Activated gamma-delta T cell treated with anti-CD3 and anti-CD28 coated beads, Interleukin-2, amount 50 U/mL, for 16 hours (primary cell): ENCODE measurements at regions not wholly inside any gene's neighbourhood (a gene's known extent, or its start where the extent isn't known, plus 50 kb on each side); places are given as distances from the start of the nearest gene placed in this dataset.
"Not testable (repeated sequence)": the region's sequence is repeated elsewhere in the genome, so short reads cannot be mapped to it uniquely, and the experiment has no call there.

Experiments used
- DNase-seq: peaks from one replicate; pipeline ENCODE4 v3.0.0-alpha.2; 2020; ENCODE audit warnings: low read depth

- no peak for DNase-seq
These were observed 91.5 kb upstream of the MLN start for GRCh38 chr6:33895296-33895695.

GRCh38 chr6:33894438-33894837, 90.6 kb upstream of the MLN start:
- DNase-seq = no peak

DNA sequence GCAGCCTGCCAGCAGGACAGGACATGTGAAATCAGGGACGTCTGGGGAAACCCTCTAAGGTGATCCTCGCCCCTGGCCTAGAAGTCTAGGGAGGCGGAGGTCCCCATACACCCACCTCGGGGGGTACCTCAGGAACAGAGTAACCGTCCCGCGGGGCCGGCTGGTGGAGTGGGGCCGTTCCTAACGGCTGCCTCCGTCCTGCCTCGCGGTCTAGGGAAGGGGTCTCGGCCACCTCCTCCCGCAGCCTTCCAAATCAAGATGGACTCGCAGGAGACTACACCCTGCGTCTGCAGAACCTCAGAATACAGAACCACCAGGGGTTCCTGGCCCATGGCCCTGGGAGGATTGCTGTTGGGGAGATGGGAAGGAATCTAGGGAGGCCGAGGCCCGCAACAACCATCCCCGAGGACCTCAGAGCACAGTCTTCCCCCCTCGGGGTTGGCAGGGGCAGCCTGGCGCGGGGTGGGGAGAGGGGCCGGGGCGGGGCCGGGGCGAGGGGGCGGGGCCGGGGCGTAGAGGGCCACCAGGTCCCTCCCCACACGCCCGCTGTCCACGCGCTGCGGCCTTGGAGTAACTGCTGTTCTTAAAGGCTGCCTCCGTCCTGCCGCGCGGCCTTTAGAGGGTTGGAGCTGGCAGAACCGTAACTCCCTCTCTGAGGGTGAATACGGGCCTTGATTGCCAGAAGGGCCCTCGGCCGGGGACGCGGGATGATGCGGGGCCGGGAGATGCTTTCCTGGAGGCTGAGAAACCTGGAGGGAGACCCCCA, 89.0 kb upstream of the MLN start:
- DNase-seq = no peak

DNA sequence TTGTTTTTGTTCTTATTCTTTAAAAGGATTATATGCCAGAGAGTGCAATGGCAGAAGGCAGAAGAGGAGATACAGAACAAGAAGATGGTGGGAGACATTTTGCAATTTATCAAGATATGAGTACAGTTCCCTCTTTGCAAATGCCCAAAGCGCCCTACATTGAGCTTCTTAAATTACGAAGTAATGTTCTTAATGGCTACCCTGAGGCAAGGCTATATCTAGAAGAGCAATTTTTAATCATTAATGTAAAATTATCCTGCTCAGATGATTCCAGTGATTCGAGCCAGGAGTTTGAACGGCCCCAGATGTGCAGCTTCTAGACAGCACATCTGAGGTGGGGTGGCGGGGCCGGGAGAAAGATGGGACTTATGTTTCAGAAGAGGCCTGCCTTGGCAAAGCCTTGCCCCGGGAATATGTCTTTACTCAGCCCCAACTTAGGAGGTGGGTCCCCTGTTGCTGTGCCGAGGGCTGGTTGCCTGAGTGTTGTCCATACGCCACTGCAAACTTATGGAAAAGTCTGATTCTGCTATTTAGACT, 84.9 kb upstream of the MLN start:
- DNase-seq = no peak

- DNase-seq = no peak
These were observed 84.4 kb upstream of the MLN start for GRCh38 chr6:33888183-33888582.

DNA sequence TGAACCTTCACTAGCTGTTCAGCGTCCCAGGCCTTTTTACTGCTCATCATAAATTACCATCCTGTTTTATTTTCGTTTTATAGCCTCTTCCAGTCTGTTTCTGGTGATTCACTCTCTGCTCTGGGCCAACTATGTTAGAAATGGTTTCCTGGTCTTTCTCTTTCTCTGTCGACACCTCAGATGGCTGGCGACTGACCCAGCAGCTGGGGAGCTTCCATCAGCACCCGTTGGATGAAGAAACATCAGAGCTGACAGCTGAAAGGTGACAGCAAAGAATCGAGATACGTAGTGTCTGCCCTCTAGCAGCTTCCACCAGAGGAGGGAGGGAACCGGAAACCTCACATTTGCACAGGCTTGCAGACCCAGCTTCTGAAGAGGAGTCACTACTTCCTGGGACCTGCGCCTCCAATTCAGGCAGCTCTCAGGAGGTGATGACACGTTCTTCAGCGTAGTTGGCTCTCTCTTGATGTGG, 82.9 kb upstream of the MLN start:
- no peak for DNase-seq

DNA sequence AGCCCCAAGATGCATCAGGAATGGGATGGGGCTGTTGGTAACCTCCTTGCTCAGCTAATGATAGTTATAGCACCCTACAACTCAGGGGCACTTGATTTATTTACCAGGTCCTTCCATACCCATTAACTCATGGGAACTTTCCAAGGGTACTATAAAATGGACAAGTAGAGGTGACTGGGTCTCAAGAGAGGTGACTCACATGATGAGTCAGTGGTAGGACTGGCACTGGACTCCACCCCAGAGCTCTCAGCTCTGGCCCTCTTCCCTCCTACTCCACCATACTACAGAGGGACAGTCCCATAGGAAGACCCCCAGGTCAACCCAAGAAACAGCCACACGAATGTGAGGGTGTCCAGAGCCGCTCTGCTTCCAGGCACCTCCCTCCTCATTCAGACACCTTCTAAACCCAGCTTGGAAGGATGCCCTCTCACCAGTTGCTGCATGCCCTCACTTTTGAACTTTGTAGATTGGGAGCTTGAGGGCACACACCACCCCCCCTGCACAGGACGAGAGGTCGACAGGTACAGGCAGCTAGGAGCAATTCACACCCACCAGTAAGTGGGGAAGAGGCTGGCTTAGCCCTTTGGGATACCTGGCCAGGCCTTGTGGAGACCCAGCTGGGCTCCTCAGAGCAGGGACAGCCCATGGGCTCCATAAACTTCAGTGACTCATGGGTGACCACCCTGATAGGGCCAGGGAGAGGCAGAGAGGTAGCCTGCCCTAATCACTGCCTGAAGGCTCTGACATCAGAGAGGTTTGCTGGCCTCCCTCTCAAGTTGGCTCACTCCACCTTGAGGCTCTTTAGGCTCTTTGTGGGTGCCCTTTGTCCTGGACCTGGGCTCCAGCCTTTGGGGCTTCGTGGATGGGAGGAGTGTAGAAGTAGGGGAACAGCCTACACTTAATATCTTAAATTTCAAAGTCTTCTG, 81.6 kb upstream of the MLN start:
- no peak for DNase-seq

GRCh38 chr6:33883621-33884020, 79.8 kb upstream of the MLN start:
- DNase-seq = not testable (repeated sequence)

GRCh38 chr6:33882154-33882553, 78.4 kb upstream of the MLN start:
- DNase-seq = no peak

GRCh38 chr6:33880766-33881165, 77.0 kb upstream of the MLN start:
- no peak for DNase-seq

DNA sequence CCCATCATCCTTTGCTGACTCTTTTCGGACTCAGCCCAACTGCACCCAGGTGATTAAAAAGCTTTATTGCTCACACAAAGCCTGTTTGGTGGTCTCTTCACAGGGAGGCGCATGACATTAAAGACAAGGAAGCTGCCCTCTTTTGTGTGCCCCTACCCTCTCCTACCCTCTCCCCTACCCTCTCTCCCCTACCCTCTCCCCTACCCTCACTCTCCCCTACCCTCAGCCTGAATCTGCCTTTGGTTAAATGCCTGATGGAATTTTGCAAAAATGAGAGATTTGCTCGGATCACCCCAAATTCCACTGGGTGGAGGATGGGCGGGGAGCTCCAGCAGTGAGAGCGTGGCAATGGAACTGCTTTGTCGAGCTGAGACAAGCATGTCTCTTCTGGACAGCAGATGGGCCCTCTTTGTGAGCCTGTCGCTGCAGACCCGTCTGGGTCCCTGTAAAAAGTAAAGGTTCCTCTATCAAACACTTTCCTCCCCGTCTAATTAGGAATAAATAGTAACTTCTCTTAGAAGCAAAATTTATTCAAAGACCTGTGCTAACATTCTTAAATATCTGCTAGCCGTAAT, 76.4 kb upstream of the MLN start:
- no peak for DNase-seq

DNA sequence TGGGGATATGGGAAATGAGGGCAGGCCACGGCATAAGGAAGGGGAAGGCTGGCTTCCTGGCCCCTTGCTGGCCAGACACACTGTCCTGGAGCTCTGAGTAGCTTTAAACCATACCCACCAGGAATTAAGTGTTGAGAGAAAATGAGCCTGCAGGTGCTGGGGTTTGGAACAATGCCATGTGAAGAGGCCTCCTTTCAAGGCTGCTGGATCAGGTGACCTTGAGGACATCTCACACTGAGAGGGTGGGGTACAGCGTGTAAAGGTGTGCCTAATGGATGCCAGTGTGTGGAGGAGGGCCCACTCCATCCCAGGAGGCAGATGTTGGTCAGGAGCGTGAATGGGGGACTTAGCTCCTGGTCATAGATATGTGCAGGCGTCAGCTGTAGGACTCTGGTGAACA, 74.8 kb upstream of the MLN start:
- no peak for DNase-seq

- DNase-seq = no peak
These were observed 74.3 kb upstream of the MLN start for GRCh38 chr6:33877982-33878535.

GRCh38 chr6:33875696-33876095, 71.9 kb upstream of the MLN start:
- no peak for DNase-seq

DNA sequence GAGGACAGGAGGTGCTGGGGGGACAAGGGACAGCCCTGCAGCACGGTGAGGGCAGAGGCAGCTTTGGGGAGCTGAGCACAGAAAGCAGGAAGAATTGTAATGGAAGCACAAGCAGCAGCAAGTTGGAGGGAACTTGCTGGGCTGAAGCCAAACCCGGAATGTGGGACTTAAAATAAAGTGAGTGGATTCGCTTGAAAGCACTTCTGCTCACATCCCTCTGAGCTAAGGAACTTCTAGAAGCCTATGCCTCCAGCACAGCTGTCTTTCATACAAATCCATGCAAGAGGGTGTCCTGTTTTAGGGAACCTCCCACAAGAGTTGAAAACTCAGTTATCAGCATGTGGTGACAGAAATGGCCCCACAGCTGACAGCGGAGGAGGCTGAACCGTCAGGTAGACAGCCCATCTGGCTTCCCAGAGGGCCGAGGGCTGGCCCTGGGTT, 71.4 kb upstream of the MLN start:
- DNase-seq = no peak

DNA sequence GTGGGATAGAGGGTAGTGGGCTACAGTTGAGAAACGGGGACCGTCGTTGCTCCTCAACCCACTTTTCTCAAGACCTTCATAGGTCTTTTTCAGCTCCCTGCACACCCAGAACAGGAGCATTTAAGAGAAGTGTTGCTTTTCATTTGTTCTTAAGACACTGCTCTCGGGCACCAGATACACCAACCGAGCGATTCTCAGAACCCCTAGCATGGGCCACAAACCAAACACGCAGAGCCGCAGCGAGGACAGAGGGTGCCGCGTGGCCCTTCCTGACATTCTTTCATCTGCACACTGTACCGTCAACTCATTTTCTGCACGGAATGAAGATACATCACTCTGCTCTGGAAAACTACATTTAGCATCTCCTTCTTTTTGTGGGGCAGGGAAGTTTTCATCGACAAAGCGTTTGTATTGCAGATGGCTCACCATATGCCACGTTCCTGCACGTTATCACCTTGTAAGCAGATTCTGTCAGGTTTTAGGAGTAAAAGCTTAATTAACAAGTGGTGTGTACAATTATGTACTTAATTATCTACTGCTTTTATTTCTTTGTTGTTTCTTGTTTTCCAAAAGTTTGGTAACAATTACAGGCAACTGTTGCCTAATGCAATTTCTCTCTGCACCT, 70.4 kb upstream of the MLN start:
- no peak for DNase-seq

DNA sequence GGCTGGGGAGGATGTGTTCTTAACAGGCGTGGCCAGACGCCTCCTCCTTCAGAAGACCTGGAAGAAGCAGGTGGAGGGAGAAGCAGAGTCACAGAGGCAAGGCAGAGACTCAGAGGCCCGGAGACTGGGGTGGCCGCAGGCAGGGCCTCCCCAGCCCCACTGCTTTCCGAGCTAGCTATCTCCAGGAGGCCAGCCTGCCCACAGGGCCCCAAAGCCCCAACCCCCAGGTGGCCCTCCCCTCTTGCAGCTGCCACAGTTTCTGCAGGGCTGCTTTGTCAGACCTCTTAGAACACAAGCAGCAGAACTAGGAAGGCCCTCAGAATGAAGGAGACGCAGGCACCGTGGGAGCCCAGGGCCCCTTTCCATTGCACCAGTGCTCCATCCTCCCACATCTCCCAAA, 69.0 kb upstream of the MLN start:
- no peak for DNase-seq

DNA sequence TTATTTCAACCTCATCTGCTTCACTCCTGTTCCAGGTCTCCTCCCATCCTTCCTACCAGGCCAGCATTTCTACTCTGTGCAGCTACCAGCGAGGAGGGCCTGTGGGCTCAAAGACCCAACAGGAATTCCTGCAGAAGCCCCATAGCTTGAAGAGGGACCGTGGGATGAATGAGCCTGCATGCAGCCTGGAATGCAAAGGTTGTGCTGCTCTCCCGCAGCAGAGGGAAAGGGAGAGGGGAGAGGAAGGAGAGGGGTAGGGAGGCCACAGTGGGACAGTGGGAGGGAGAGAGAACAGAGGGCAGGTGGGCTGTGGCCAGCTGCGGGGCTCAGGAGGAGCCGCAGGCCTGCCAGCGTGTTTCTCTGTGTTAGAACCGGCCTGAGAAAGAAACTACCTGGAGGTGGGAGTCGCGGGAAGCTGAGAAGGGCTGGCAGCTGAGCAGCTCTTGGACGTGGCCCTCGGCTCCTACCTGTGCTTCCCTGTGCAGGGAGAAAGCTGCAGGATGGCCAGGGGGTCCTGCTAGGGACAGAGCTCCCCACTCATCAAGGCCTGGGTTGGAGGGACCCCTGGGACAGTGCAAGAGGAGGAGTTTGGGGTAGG, 66.1 kb upstream of the MLN start:
- DNase-seq = no peak

DNA sequence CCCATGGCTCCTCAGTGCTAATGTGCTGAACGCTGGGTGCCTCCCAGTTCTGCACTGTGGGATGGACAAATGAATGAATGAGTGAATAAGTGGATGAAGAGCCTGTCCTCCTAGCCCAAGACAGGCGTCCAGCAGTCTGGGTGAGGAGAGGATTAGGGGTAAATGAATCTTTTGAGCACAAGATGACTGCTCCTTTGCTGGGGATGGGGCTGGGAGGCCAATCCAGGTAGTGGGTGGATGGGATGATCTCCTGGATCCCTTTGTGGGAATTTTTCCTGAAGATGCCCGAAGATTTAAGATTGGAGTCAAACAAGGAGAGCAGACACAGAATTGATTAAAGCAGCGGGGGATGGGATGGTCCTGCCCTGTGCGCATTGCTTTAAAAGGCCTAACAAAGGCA, 65.3 kb upstream of the MLN start:
- DNase-seq = no peak

DNA sequence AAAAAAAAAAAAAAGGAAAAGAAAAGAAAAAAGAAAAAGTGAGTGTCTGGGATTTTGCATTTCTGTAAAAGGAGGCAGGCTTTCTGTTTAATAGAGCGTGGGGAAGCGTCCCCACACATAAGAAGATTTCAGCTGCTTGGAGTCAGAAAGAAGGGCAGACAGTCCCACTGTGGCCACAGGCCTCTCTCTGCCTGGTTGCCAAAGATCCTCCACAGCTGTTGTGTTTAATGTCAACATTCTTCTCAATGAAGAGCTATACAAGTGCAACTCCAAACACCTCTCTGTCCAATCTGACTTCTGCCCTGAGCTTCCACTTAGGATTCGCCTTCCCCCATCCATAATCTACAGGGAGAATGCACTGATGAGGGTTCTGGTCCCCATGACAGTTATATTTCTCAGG, 64.3 kb upstream of the MLN start:
- DNase-seq = no peak

DNA sequence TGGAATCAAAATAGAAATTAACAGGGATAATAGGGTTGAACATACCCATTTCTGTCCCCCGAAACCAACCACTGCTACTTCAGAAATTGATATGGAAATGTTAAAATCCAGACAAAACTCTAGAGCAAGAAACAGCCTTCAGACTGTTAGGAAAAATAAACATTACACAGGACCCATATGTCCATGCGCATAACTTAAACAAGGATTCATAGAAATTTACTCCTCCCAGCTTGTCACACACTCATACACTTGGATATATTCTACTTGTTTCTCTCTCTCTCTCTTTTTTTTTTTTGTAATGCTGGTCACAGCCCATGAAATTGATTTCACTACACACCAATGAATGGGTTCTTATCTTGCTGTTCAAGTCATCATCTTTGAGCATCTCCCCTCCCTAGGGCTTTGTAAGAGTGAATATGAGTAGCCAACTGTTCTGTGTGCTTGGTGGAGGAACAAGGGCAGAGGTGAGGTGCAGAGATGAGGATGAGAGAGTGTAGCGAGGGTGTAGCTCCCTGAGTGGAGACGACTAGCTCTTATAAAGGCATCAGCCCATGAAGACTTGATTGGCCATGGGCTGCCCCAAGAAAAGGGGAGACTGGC, 61.8 kb upstream of the MLN start:
- DNase-seq = no peak
